CMK (cell line): ENCODE measurements at regions not wholly inside any gene's neighbourhood (a gene's known extent, or its start where the extent isn't known, plus 50 kb on each side); places are given as distances from the start of the nearest gene placed in this dataset.

Experiments used
- DNase-seq: peaks from one replicate; pipeline ENCODE4 v3.0.0-alpha.2; 2010; ENCODE audit warnings: low read depth

GRCh38 chr13:107743100-107743499 is 472.2 kb downstream of the LIG4 start:
- no peak for DNase-seq

GRCh38 chr13:107742544-107742943 is 472.8 kb downstream of the LIG4 start:
- no peak for DNase-seq

GRCh38 chr13:107738004-107738403 is 477.3 kb downstream of the LIG4 start:
- DNase-seq = no peak

GRCh38 chr13:107736731-107737130 is 478.6 kb downstream of the LIG4 start:
- DNase-seq = no peak

- no peak for DNase-seq
Observed at GRCh38 chr13:107736170-107736569, 479.2 kb downstream of the LIG4 start.

- no peak for DNase-seq
Observed at GRCh38 chr13:107734891-107735625, 480.3 kb downstream of the LIG4 start.

- DNase-seq = no peak
Observed at GRCh38 chr13:107733276-107733675, 482.1 kb downstream of the LIG4 start.

- no peak for DNase-seq
Observed at GRCh38 chr13:107730813-107731212, 484.5 kb downstream of the LIG4 start.

- DNase-seq = no peak
Observed at GRCh38 chr13:107721125-107721869, 494.0 kb downstream of the LIG4 start.

- DNase-seq = no peak
Observed at GRCh38 chr13:107716741-107717140, 498.6 kb downstream of the LIG4 start.

GRCh38 chr13:107716241-107716640 is 499.1 kb downstream of the LIG4 start:
- DNase-seq = no peak

GRCh38 chr13:107715496-107715895 is 499.8 kb downstream of the LIG4 start:
- DNase-seq = no peak

- no peak for DNase-seq
Observed at GRCh38 chr13:107713314-107713713, 502.0 kb downstream of the LIG4 start.

- DNase-seq = no peak
Observed at GRCh38 chr13:107712145-107712860, 503.0 kb downstream of the LIG4 start.

- DNase-seq = no peak
Observed at GRCh38 chr13:107690181-107690580, 525.2 kb downstream of the LIG4 start.

GRCh38 chr13:107685876-107686275 is 529.5 kb downstream of the LIG4 start:
- DNase-seq = no peak

- DNase-seq = no peak
Observed at GRCh38 chr13:107681600-107681999, 533.7 kb downstream of the LIG4 start.

- DNase-seq = no peak
Observed at GRCh38 chr13:107680115-107680514, 535.2 kb downstream of the LIG4 start.

- no peak for DNase-seq
Observed at GRCh38 chr13:107678075-107678689, 537.2 kb downstream of the LIG4 start.

GRCh38 chr13:107675847-107676550 is 539.3 kb downstream of the LIG4 start:
- DNase-seq = no peak

GRCh38 chr13:107669391-107669993 is 545.8 kb downstream of the LIG4 start:
- no peak for DNase-seq
